Cardiac fibroblast (primary cell): ENCODE measurements at regions not wholly inside any gene's neighbourhood (a gene's known extent, or its start where the extent isn't known, plus 50 kb on each side); places are given as distances from the start of the nearest gene placed in this dataset.

Experiments used
- DNase-seq, 2 donors: peaks; one replicate each; pipeline versions ENCODE4 v3.0.0 to v3.0.0-alpha.2; 2010; ENCODE audit warnings: low read depth in 2 of 2
- H3K4me3 ChIP-seq, 2 donors: replicated peaks in 1 of 2; 1 replicate in 1 of 2; 2 replicates in 1 of 2; pipeline ENCODE4 v1.5.1; 2011; ENCODE audit warnings: low read depth in 2 of 2, low read length in 2 of 2, mild to moderate bottlenecking in 2 of 2, moderate library complexity in 1 of 2
- CTCF ChIP-seq: IDR thresholded peaks from one replicate; pipeline ENCODE4 v1.5.1; 2011; ENCODE audit warnings: low read depth, mild to moderate bottlenecking, low read length, inconsistent platforms

- no peak for DNase-seq
- no peak overlapping the region for H3K4me3 ChIP-seq
- no peak for TF ChIP-seq CTCF
These were observed 733.2 kb upstream of the GOLIM4 start for GRCh38 chr3:168828943-168829342.

GRCh38 chr3:168828536-168828935 lies 732.8 kb upstream of the GOLIM4 start:
- no peak for DNase-seq
- TF ChIP-seq CTCF = no peak
- H3K4me3 ChIP-seq = no peak overlapping the region

GRCh38 chr3:168828014-168828413 lies 732.3 kb upstream of the GOLIM4 start:
- DNase-seq = no peak
- TF ChIP-seq CTCF = no peak
- no peak overlapping the region for H3K4me3 ChIP-seq

- no peak for DNase-seq
- no peak for TF ChIP-seq CTCF
- H3K4me3 ChIP-seq = no peak overlapping the region
These were observed 728.4 kb upstream of the GOLIM4 start for GRCh38 chr3:168824107-168824506.

- H3K4me3 ChIP-seq = no peak overlapping the region
- no peak for DNase-seq
- no peak for TF ChIP-seq CTCF
These were observed 727.7 kb upstream of the GOLIM4 start for GRCh38 chr3:168823466-168823865.

GRCh38 chr3:168820810-168821415 lies 725.2 kb upstream of the GOLIM4 start:
- no peak for TF ChIP-seq CTCF
- no peak for DNase-seq
- H3K4me3 ChIP-seq = no peak overlapping the region

GRCh38 chr3:168817177-168817576 lies 721.5 kb upstream of the GOLIM4 start:
- no peak for DNase-seq
- TF ChIP-seq CTCF = no peak
- H3K4me3 ChIP-seq = no peak overlapping the region
